T-helper 1 cell treated with Interleukin-12 subunit alpha and Interleukin-12 subunit beta and Interleukin-4 antibody, amounts not matched to agents 30 μg/mL and 1 μg/mL, for 36 hours (primary cell): ENCODE measurements at regions not wholly inside any gene's neighbourhood (a gene's known extent, or its start where the extent isn't known, plus 50 kb on each side); places are given as distances from the start of the nearest gene placed in this dataset.

Experiments
- H3K27ac Mint-ChIP-seq: one replicate; pipeline ENCODE4 v1.8.0; 2021; ENCODE audit warnings: mild to moderate bottlenecking, mixed read lengths
- H3K27me3 Mint-ChIP-seq: one replicate; pipeline ENCODE4 v1.8.0; 2021; ENCODE audit warnings: low read depth, mixed read lengths
- H3K36me3 Mint-ChIP-seq: one replicate; pipeline ENCODE4 v1.8.0; 2021; ENCODE audit warnings: low read depth, mixed read lengths
- H3K4me1 Mint-ChIP-seq: one replicate; pipeline ENCODE4 v1.8.0; 2021; ENCODE audit warnings: low read depth, mixed read lengths
- H3K4me3 Mint-ChIP-seq: one replicate; pipeline ENCODE4 v1.8.0; 2021; ENCODE audit warnings: mild to moderate bottlenecking, moderate library complexity, mixed read lengths
- H3K9me3 Mint-ChIP-seq: one replicate; pipeline ENCODE4 v1.8.0; 2021; ENCODE audit warnings: mixed read lengths

- H3K9me3 Mint-ChIP-seq: no peaks in the 10 kb centered on the region
- no peak overlapping the region for H3K27ac Mint-ChIP-seq
- no peaks in the 10 kb centered on the region for H3K4me1 Mint-ChIP-seq
- H3K36me3 Mint-ChIP-seq: no peaks in the 10 kb centered on the region
- H3K27me3 Mint-ChIP-seq: no peaks in the 10 kb centered on the region
- H3K4me3 Mint-ChIP-seq: no peak overlapping the region
Observed at GRCh38 chr6:44539701-44540355, 152.3 kb downstream of the CDC5L start.

GRCh38 chr6:44540881-44541280 lies 153.4 kb downstream of the CDC5L start:
- Mint-ChIP-seq H3K27ac (no peak overlapping the region), H3K27me3 (peaks cover 5% of the 10 kb centered on the region), H3K9me3 (no peaks in the 10 kb centered on the region), H3K4me1 (no peaks in the 10 kb centered on the region), H3K4me3 (no peak overlapping the region), H3K36me3 (no peaks in the 10 kb centered on the region)

- Mint-ChIP-seq H3K36me3 (no peaks in the 10 kb centered on the region), H3K4me3 (no peak overlapping the region), H3K27ac (no peak overlapping the region), H3K4me1 (no peaks in the 10 kb centered on the region), H3K9me3 (no peaks in the 10 kb centered on the region), H3K27me3 (peaks cover 12% of the 10 kb centered on the region)
Observed at GRCh38 chr6:44542401-44543116, 155.1 kb downstream of the CDC5L start.

- Mint-ChIP-seq H3K4me3 (no peak overlapping the region), H3K4me1 (no peaks in the 10 kb centered on the region), H3K36me3 (no peaks in the 10 kb centered on the region), H3K27me3 (peaks cover 12% of the 10 kb centered on the region), H3K27ac (no peak overlapping the region), H3K9me3 (no peaks in the 10 kb centered on the region)
Observed at GRCh38 chr6:44543664-44544063, 156.2 kb downstream of the CDC5L start.

GRCh38 chr6:44545224-44545623 lies 157.7 kb downstream of the CDC5L start:
- Mint-ChIP-seq H3K27me3 (peaks cover 12% of the 10 kb centered on the region), H3K27ac (no peak overlapping the region)

GRCh38 chr6:44548319-44548718 lies 160.8 kb downstream of the CDC5L start:
- no peak overlapping the region for H3K27ac Mint-ChIP-seq
- H3K36me3 Mint-ChIP-seq: no peaks in the 10 kb centered on the region
- H3K4me1 Mint-ChIP-seq: no peaks in the 10 kb centered on the region
- H3K9me3 Mint-ChIP-seq: no peaks in the 10 kb centered on the region
- peaks cover 16% of the 10 kb centered on the region for H3K27me3 Mint-ChIP-seq
- H3K4me3 Mint-ChIP-seq: no peak overlapping the region

More at GRCh38 chr6:44545224-44545623, 157.7 kb downstream of the CDC5L start:
- Mint-ChIP-seq H3K36me3 (no peaks in the 10 kb centered on the region), H3K4me1 (no peaks in the 10 kb centered on the region), H3K9me3 (no peaks in the 10 kb centered on the region), H3K4me3 (no peak overlapping the region)

GRCh38 chr6:44549516-44549915 lies 162.0 kb downstream of the CDC5L start:
- no peak overlapping the region for H3K4me3 Mint-ChIP-seq
- no peak overlapping the region for H3K27ac Mint-ChIP-seq
- H3K27me3 Mint-ChIP-seq: peaks cover 16% of the 10 kb centered on the region
- H3K36me3 Mint-ChIP-seq: no peaks in the 10 kb centered on the region
- no peaks in the 10 kb centered on the region for H3K4me1 Mint-ChIP-seq
- no peaks in the 10 kb centered on the region for H3K9me3 Mint-ChIP-seq

- Mint-ChIP-seq H3K4me3 (no peak overlapping the region), H3K4me1 (no peaks in the 10 kb centered on the region), H3K36me3 (no peaks in the 10 kb centered on the region), H3K27me3 (peaks cover 17% of the 10 kb centered on the region), H3K9me3 (no peaks in the 10 kb centered on the region), H3K27ac (no peak overlapping the region)
Observed at GRCh38 chr6:44554194-44554593, 166.7 kb downstream of the CDC5L start.

- no peaks in the 10 kb centered on the region for H3K36me3 Mint-ChIP-seq
- no peaks in the 10 kb centered on the region for H3K4me1 Mint-ChIP-seq
- H3K4me3 Mint-ChIP-seq: no peak overlapping the region
- peaks cover 23% of the 10 kb centered on the region for H3K27me3 Mint-ChIP-seq
- H3K9me3 Mint-ChIP-seq: no peaks in the 10 kb centered on the region
- no peak overlapping the region for H3K27ac Mint-ChIP-seq
Observed at GRCh38 chr6:44554861-44555260, 167.4 kb downstream of the CDC5L start.

GRCh38 chr6:44556046-44556445 lies 168.5 kb downstream of the CDC5L start:
- no peak overlapping the region for H3K27ac Mint-ChIP-seq
- no peaks in the 10 kb centered on the region for H3K4me1 Mint-ChIP-seq
- H3K27me3 Mint-ChIP-seq: peaks cover 30% of the 10 kb centered on the region
- H3K4me3 Mint-ChIP-seq: no peak overlapping the region
- no peaks in the 10 kb centered on the region for H3K9me3 Mint-ChIP-seq
- H3K36me3 Mint-ChIP-seq: no peaks in the 10 kb centered on the region

- H3K4me1 Mint-ChIP-seq: peaks cover 6% of the 10 kb centered on the region
- H3K27me3 Mint-ChIP-seq: peaks cover 35% of the 10 kb centered on the region
- H3K9me3 Mint-ChIP-seq: no peaks in the 10 kb centered on the region
- no peaks in the 10 kb centered on the region for H3K36me3 Mint-ChIP-seq
- no peak overlapping the region for H3K27ac Mint-ChIP-seq
- H3K4me3 Mint-ChIP-seq: no peak overlapping the region
Observed at GRCh38 chr6:44558024-44558831, 170.7 kb downstream of the CDC5L start.

GRCh38 chr6:44558832-44559251 lies 171.3 kb downstream of the CDC5L start:
- H3K27ac Mint-ChIP-seq: no peak overlapping the region
- H3K36me3 Mint-ChIP-seq: no peaks in the 10 kb centered on the region
- no peaks in the 10 kb centered on the region for H3K9me3 Mint-ChIP-seq
- H3K27me3 Mint-ChIP-seq: peaks cover 35% of the 10 kb centered on the region
- H3K4me1 Mint-ChIP-seq: peaks cover 6% of the 10 kb centered on the region
- H3K4me3 Mint-ChIP-seq: no peak overlapping the region

- H3K9me3 Mint-ChIP-seq: no peaks in the 10 kb centered on the region
- H3K27me3 Mint-ChIP-seq: peaks cover 35% of the 10 kb centered on the region
- no peak overlapping the region for H3K4me3 Mint-ChIP-seq
- no peak overlapping the region for H3K27ac Mint-ChIP-seq
- H3K36me3 Mint-ChIP-seq: no peaks in the 10 kb centered on the region
- H3K4me1 Mint-ChIP-seq: peaks cover 6% of the 10 kb centered on the region
Observed at GRCh38 chr6:44559486-44560270, 172.2 kb downstream of the CDC5L start.

- Mint-ChIP-seq H3K36me3 (no peaks in the 10 kb centered on the region), H3K4me1 (peaks cover 6% of the 10 kb centered on the region), H3K9me3 (no peaks in the 10 kb centered on the region), H3K4me3 (no peak overlapping the region), H3K27ac (no peak overlapping the region), H3K27me3 (peaks cover 35% of the 10 kb centered on the region)
Observed at GRCh38 chr6:44560458-44561059, 173.1 kb downstream of the CDC5L start.
